ENCODE measurements at regions not wholly inside any gene's neighbourhood (a gene's known extent, or its start where the extent isn't known, plus 50 kb on each side); places are given as distances from the start of the nearest gene placed in this dataset.

GRCh38 chr7:24494832-24495231, 78.4 kb upstream of the PALS2 start:
- no peaks in the 10 kb centered on the region for H3K36me3 ChIP-seq
- no peak overlapping the region for H3K4me3 ChIP-seq (replicated peaks in 1 of 3)
- no peaks in the 10 kb centered on the region for H3K27me3 ChIP-seq
- intact Hi-C loops (cut with DNase I): no loop called here
- 95 to 100% methylated on average over 4 of the region's 4 CpGs for WGBS, 2 donors
- H3K9me3 ChIP-seq: no peaks in the 10 kb centered on the region
- DNase-seq: no peak
- H3K4me1 ChIP-seq: no peaks in the 10 kb centered on the region
- H3K27ac ChIP-seq: no peak overlapping the region
- TF ChIP-seq, protein P1, sequence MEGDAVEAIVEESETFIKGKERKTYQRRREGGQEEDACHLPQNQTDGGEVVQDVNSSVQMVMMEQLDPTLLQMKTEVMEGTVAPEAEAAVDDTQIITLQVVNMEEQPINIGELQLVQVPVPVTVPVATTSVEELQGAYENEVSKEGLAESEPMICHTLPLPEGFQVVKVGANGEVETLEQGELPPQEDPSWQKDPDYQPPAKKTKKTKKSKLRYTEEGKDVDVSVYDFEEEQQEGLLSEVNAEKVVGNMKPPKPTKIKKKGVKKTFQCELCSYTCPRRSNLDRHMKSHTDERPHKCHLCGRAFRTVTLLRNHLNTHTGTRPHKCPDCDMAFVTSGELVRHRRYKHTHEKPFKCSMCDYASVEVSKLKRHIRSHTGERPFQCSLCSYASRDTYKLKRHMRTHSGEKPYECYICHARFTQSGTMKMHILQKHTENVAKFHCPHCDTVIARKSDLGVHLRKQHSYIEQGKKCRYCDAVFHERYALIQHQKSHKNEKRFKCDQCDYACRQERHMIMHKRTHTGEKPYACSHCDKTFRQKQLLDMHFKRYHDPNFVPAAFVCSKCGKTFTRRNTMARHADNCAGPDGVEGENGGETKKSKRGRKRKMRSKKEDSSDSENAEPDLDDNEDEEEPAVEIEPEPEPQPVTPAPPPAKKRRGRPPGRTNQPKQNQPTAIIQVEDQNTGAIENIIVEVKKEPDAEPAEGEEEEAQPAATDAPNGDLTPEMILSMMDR (IDR thresholded peaks at IDR 0.05): no peak
- no peak for TF ChIP-seq POLR2A (IDR thresholded peaks at IDR 0.05)

DNA sequence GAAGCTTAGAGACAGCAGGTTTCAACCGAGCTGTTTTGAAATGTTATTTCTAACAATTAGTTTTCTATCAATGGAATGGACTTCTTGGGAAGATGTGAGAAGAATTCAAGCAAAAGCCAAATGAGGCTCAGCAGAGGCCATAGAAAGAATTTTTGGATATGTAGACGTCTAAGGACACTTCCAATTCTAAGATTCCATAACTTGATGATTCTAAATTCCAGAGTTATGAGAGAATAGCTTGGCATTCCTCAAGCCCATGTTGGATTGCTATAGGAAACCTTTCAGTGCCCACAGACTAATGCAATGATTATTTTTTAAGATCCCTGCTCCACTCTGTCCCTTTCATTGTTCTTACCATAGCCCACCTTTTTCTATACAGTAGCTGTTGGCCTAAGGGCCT, 77.2 kb upstream of the PALS2 start:
- H3K27ac ChIP-seq: no peak overlapping the region
- no peaks in the 10 kb centered on the region for H3K9me3 ChIP-seq
- DNase-seq: no peak
- H3K27me3 ChIP-seq: no peaks in the 10 kb centered on the region
- no peaks in the 10 kb centered on the region for H3K36me3 ChIP-seq
- H3K4me1 ChIP-seq: no peaks in the 10 kb centered on the region
- no peak overlapping the region for H3K4me3 ChIP-seq (replicated peaks in 1 of 3)
- WGBS, 2 donors: 82 to 90% methylated on average over 2 of the region's 2 CpGs
- TF ChIP-seq, protein P1 (IDR thresholded peaks at IDR 0.05): no peak
- no peak for TF ChIP-seq POLR2A (IDR thresholded peaks at IDR 0.05)
- intact Hi-C loops (cut with DNase I): no loop called here

GRCh38 chr7:24498439-24498838, 74.8 kb upstream of the PALS2 start:
- no peaks in the 10 kb centered on the region for H3K27me3 ChIP-seq
- H3K4me3 ChIP-seq (replicated peaks in 1 of 3): no peak overlapping the region
- WGBS, 2 donors: 73 to 76% methylated on average over 2 of the region's 2 CpGs
- intact Hi-C loops (cut with DNase I): no loop called here
- no peaks in the 10 kb centered on the region for H3K9me3 ChIP-seq
- TF ChIP-seq, protein P1 (IDR thresholded peaks at IDR 0.05): no peak
- no peak for TF ChIP-seq POLR2A (IDR thresholded peaks at IDR 0.05)
- H3K36me3 ChIP-seq: no peaks in the 10 kb centered on the region
- no peaks in the 10 kb centered on the region for H3K4me1 ChIP-seq
- H3K27ac ChIP-seq: no peak overlapping the region
- no peak for DNase-seq

- WGBS, 2 donors: 54 to 60% methylated on average over 2 of the region's 2 CpGs
- no peaks in the 10 kb centered on the region for H3K9me3 ChIP-seq
- intact Hi-C loops (cut with DNase I): no loop called here
- H3K4me1 ChIP-seq: no peaks in the 10 kb centered on the region
- TF ChIP-seq, protein P1 (IDR thresholded peaks at IDR 0.05): no peak
- no peak for TF ChIP-seq POLR2A (IDR thresholded peaks at IDR 0.05)
- H3K27ac ChIP-seq: no peak overlapping the region
- H3K36me3 ChIP-seq: no peaks in the 10 kb centered on the region
- H3K4me3 ChIP-seq (replicated peaks in 1 of 3): no peak overlapping the region
- H3K27me3 ChIP-seq: no peaks in the 10 kb centered on the region
- no peak for DNase-seq
These were observed 73.4 kb upstream of the PALS2 start for GRCh38 chr7:24499871-24500270.

GRCh38 chr7:24500599-24500998, 72.7 kb upstream of the PALS2 start:
- no peak for DNase-seq
- Histone ChIP-seq H3K4me3 (replicated peaks in 1 of 3) (no peak overlapping the region), H3K36me3 (no peaks in the 10 kb centered on the region), H3K9me3 (no peaks in the 10 kb centered on the region), H3K27ac (no peak overlapping the region), H3K27me3 (no peaks in the 10 kb centered on the region), H3K4me1 (no peaks in the 10 kb centered on the region)
- intact Hi-C loops (cut with DNase I): no loop called here
- 75 to 82% methylated on average over 3 of the region's 3 CpGs for WGBS, 2 donors
- TF ChIP-seq POLR2A (IDR thresholded peaks at IDR 0.05): no peak
- TF ChIP-seq, protein P1 (IDR thresholded peaks at IDR 0.05): no peak

Measured in thyroid gland (tissue), 4 donors.